ENCODE measurements at regions not wholly inside any gene's neighbourhood (a gene's known extent, or its start where the extent isn't known, plus 50 kb on each side); places are given as distances from the start of the nearest gene placed in this dataset.
"Not testable (repeated sequence)": the region's sequence is repeated elsewhere in the genome, so short reads cannot be mapped to it uniquely, and the experiment has no call there.

DNA sequence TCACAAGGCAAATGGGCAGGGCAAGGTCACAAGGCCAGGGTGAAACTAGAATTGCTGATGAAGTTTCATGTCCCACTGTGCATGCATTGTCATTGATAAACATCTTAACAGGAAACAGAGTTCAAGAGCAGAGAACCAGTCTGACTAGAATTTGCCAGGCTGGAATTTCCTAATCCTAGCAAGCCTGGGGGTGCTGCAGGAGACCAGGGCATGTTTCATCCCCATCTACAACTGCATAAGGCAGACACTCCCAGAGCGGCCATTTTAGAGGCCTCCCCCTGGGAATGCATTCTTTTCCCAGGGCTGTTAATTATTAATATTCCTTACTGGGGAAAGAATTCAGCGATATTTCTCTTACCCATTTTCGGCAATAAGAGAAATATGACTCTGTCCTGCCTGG is 172.6 kb upstream of the XIST start:
- not testable (repeated sequence) for TF ChIP-seq EZH2 (IDR thresholded peaks at IDR 0.05; ENCODE audit: borderline replicate concordance); CTCF (IDR thresholded peaks at IDR 0.05; ENCODE audit: poor library complexity)

All from hepatocyte (in vitro differentiated cells).